ENCODE measurements at regions not wholly inside any gene's neighbourhood (a gene's known extent, or its start where the extent isn't known, plus 50 kb on each side); places are given as distances from the start of the nearest gene placed in this dataset.

- no peak for DNase-seq (ENCODE audit: low read depth)
- H3K4me3 ChIP-seq (ENCODE audit: low read length), result no peak overlapping the region
- TF ChIP-seq CTCF (conservative IDR thresholded peaks at IDR 0.05; ENCODE audit: low read depth, low read length), result no peak
Observed at GRCh38 chr7:115491744-115492380, 538.7 kb downstream of the TFEC start.

- DNase-seq (ENCODE audit: low read depth), result no peak
Observed at GRCh38 chr7:115479448-115479847, 551.1 kb downstream of the TFEC start.

GRCh38 chr7:115478426-115478825 is 552.1 kb downstream of the TFEC start:
- TF ChIP-seq CTCF (conservative IDR thresholded peaks at IDR 0.05; ENCODE audit: low read depth, low read length), result no peak
- no peak overlapping the region for H3K4me3 ChIP-seq (ENCODE audit: low read length)
- DNase-seq (ENCODE audit: low read depth), result no peak

More at GRCh38 chr7:115479448-115479847, 551.1 kb downstream of the TFEC start:
- TF ChIP-seq CTCF (conservative IDR thresholded peaks at IDR 0.05; ENCODE audit: low read depth, low read length), result no peak
- H3K4me3 ChIP-seq (ENCODE audit: low read length), result no peak overlapping the region

- DNase-seq (ENCODE audit: low read depth), result no peak
- TF ChIP-seq CTCF (conservative IDR thresholded peaks at IDR 0.05; ENCODE audit: low read depth, low read length), result no peak
- H3K4me3 ChIP-seq (ENCODE audit: low read length), result peak overlapping the region; percentile 55
Observed at GRCh38 chr7:115477193-115477651, 553.3 kb downstream of the TFEC start.

- DNase-seq (ENCODE audit: low read depth), result no peak
- H3K4me3 ChIP-seq (ENCODE audit: low read length), result peak overlapping the region; percentile 55
- no peak for TF ChIP-seq CTCF (conservative IDR thresholded peaks at IDR 0.05; ENCODE audit: low read depth, low read length)
Observed at GRCh38 chr7:115476671-115477181, 553.8 kb downstream of the TFEC start.

GRCh38 chr7:115475761-115476385 is 554.0 kb downstream of the MDFIC start:
- TF ChIP-seq CTCF (conservative IDR thresholded peaks at IDR 0.05; ENCODE audit: low read depth, low read length), result peak; percentile 28
- no peak for DNase-seq (ENCODE audit: low read depth)
- no peak overlapping the region for H3K4me3 ChIP-seq (ENCODE audit: low read length)

- DNase-seq (ENCODE audit: low read depth), result no peak
- TF ChIP-seq CTCF (conservative IDR thresholded peaks at IDR 0.05; ENCODE audit: low read depth, low read length), result no peak
- no peak overlapping the region for H3K4me3 ChIP-seq (ENCODE audit: low read length)
Observed at GRCh38 chr7:115475206-115475605, 553.3 kb downstream of the MDFIC start.
